Non-pigmented ciliary epithelial cell (primary cell): ENCODE measurements at regions not wholly inside any gene's neighbourhood (a gene's known extent, or its start where the extent isn't known, plus 50 kb on each side); places are given as distances from the start of the nearest gene placed in this dataset.
A peak's percentile ranks its signal among the peaks of the same experiment; 100 is the strongest.

Experiments used
- DNase-seq: peaks from one replicate; pipeline ENCODE4 v3.0.0-alpha.2; 2010; ENCODE audit warnings: low read depth

DNA sequence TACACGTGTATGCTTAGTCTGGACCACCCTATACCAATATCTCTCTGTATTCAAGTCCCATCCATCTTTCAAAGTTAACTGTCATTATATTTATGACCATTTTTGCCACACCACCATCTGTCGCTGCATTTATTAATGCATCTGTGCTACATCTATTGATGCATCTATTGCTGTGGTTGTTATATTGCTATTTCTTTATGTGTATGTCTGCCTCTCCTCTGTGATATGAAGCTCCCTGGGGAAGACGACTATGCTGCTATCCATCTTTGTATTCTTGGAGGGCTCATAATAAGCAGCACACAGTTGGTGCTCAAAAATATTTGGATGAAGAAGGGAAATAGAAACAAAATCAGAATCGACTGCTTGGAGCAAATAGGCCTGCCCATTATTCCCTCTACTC, 357.6 kb downstream of the RPS29 start:
- no peak for DNase-seq

DNA sequence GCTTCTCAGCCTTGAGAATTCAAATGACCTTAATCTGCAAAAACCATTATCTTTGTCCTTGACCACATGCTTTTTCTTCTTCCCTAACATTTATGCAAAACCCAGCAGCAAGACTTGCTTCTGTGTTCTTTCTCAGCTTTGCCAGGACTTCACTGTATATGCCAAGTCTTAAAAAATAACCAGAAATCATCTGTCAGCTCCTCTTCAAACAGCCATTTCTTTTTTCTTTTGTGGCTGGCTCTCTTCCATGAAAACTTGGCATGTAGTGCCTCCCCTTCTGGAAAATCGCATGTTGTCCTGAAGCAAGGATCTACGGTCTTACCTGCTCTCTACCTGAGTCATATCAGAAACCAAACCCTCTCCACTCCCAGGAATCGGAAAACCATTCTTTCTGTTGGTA, 364.9 kb downstream of the RPS29 start:
- no peak for DNase-seq

DNA sequence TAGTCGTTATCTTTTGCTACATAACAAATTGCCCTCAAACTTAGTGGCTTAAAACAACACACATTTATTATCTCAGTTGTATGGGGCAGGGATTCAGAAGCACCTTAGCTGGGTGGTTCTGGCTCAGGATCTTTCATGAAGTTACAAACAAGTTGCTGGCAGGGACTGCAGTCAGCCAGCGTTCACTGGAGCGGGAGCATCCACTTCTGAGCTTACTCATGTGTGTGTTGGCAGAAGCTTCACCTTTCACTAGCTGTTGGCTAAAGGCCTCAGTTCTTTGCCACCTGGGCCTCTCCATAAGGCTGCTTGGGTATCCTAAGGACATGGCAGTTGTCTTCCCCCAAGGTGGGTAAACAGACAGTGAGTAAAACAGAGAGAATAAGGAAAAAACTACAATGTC, 365.7 kb downstream of the RPS29 start:
- no peak for DNase-seq

GRCh38 chr14:49218436-49219092, 367.6 kb downstream of the RPS29 start:
- DNase-seq, result no peak

GRCh38 chr14:49212721-49213120, 373.5 kb downstream of the RPS29 start:
- DNase-seq, result no peak

DNA sequence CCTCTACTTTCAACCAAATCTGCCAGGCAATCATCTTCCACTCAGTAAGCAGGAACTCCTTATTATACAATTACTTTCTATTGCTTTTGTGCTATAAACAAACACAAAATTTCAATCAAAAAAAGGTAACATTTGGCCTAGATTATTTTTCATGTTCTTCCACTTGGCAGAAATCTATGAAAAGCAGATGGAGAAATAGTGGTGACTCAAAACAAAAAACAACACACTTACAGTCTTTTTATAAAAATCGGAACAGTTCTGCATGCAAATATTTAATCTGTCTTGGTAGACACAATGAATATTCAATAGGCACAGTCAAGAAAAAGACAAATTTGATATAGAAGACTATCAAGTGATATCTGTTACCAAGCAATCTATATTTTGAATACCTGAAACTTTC, 376.8 kb downstream of the RPS29 start:
- DNase-seq, result no peak

DNA sequence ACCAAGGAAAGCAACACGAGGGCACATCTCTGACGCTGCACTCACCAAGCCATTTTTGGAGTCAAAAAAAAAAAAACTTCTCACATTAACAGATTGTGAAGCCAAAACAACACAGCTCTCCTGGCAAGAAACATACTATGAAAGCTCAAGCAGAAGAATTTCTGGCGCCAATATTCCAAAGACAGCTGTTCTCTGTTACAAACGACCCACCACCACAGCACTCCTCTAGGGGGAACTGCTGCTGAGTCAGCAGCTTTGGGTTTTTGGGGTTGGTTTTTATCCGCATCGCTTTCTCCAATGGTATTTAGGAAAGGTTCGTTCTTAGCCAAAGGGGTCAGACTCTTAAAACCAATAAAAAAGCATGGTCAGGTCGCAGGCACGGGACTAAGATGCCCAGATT, 379.4 kb downstream of the RPS29 start:
- DNase-seq, result no peak

DNA sequence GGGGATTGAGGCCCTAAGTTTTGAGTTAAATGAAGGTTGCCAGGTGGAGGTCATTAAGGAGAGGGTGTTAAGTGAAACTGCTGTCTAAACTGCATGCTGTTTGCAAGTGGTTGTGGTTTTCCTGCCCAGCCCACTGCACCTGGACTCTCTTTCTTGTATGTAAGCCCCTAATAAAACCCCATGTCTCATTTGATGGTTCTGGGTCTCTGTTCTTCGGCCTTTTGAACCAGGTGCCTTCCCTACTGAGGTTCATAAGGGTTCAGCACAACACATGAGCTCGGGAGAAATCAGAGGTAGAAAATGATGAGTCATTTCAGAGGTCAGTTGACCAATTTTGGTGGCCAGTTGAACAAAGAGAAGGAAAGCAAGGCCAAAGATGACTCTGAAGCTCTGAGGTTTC, 382.5 kb downstream of the RPS29 start:
- DNase-seq, result no peak

DNA sequence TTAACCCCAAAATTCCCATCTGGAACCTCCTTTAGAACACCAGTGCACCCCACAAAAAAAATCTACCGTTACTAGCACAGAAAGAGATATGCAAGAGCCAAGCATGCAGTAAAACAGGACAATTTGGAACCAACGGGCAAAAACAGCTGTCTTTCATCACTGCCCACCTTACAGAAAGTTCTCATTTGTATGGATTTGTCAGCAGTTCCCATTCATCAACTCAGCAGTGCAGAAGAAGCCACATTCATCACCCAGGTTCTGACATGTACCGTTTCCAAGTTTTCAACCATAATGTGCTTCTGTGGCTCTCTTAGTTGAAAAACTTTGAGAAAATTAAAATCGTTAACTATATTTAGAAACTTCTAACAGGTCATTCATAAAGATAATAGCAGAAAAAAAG, 387.0 kb downstream of the RPS29 start:
- no peak for DNase-seq

- DNase-seq, result no peak
These were observed 389.9 kb downstream of the RPS29 start for GRCh38 chr14:49196327-49196726.

GRCh38 chr14:49194067-49194466, 392.1 kb downstream of the RPS29 start:
- no peak for DNase-seq

- DNase-seq, result no peak
These were observed 392.7 kb downstream of the RPS29 start for GRCh38 chr14:49193332-49194065.

- no peak for DNase-seq
These were observed 394.8 kb downstream of the RPS29 start for GRCh38 chr14:49191380-49191779.

DNA sequence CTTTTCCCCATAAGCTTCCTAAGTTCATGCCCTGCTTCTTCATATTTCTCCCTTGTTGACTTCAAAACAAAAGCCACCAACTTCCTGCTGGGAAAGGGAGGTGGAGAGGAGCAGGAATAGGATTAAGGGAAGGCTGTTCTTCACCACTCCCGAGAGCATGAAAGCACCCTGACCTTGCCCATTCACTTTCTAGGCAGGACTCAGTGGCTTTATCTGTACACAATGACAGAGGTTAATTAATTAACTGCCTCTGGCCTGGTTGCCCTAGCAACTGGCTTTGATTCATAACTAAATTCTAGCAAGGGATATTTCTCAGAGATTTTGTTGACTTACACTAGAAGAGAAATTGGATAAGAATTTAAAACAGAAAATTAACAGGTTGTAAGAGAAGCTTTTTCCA, 396.8 kb downstream of the RPS29 start:
- no peak for DNase-seq

GRCh38 chr14:49187799-49188198, 398.4 kb downstream of the RPS29 start:
- no peak for DNase-seq

DNA sequence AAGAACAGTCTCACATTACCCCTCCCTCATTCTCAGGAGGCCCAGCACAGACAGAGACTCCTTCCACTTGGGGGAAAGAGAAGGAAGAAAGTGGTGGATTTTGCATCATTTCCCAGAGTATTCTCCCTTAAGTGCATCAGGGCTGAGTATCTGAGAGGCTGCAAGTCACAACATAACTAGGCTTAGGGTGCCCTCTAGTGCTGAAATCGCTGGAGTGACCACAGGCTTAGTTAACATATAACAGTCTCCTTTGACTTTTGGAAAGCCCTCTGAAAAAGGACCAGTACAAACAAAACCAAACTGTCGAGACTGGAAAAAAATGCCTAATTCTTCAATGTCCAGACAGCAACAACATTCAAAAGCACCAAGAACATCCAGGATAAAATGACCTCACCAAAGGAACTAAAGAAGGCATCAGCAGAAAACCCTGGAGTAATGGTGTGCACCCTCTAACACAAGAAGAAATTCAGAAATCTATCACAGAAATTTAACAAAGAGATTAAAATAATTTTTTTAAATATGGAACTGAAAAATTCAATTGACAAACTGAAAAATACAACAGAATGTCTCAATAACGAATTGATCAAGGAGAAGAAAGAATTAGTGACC, 412.3 kb downstream of the RPS29 start:
- DNase-seq, result peak; percentile 37

DNA sequence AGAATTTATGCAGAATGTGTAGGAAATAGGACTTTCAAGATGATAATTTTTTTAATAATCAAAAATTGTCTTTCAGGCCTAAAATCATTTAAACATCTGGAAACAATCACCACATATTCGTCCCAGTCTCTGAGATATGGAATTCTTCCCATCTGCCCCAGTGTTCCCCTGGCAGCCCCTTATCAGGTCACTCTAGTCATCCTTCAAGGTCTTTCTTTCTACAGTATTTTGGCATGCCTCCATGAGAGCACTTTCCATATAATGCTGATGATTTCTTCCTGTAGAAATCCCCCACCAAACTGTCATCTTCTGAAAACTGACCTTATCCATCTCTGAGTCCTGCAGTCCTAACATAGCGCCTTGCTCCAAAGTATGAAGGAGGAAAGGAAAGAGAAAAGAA, 422.1 kb downstream of the RPS29 start:
- DNase-seq, result no peak

GRCh38 chr14:49160983-49161382, 425.2 kb downstream of the RPS29 start:
- no peak for DNase-seq

GRCh38 chr14:49159081-49159480, 427.1 kb downstream of the RPS29 start:
- DNase-seq, result no peak

- DNase-seq, result no peak
These were observed 446.6 kb downstream of the RPS29 start for GRCh38 chr14:49139593-49139992.

GRCh38 chr14:49134940-49135339, 451.2 kb downstream of the RPS29 start:
- no peak for DNase-seq

- DNase-seq, result no peak
These were observed 464.9 kb downstream of the RPS29 start for GRCh38 chr14:49121246-49121645.

DNA sequence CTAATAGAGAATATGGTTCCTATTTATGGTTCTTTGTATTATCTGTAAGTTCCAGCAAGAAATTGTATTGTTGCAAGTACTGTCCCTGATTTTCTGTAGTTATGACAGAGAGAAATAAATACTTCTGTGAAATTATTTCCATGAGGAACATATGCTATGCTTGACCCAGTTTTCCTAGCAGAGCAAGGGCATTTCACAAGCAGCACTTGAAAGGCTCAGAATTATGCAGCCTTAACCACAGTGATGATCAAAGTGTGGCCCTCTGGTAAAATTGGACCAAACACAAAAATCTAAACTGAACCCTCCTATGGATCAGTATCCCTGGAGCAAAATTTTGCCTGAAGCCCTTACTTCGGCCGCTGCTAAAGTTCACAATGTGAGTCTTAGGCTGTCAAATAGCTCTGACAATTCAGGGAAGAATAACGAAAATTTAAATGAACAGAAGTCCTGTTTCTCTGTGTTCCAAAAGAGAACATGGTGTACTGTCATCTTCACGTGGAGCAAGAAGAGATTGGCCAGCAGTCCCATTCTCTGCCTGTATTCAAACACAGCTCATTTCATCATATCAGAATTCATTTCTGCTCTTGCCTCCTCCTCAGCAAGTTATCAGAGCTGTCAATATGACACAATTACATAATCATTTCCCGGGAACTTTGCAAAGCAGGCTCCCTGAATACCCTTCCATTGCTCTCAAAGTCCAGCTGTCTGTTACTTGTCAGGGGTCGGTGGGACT, 471.9 kb downstream of the RPS29 start:
- DNase-seq, result no peak
